Naive thymus-derived CD4-positive, alpha-beta T cell (primary cell): ENCODE measurements at regions not wholly inside any gene's neighbourhood (a gene's known extent, or its start where the extent isn't known, plus 50 kb on each side); places are given as distances from the start of the nearest gene placed in this dataset.

Source experiments
- ATAC-seq: fragments of 150-1000 bp; cut with Tn5 transposase; 2 replicates; pipeline ENCODE4 v1.10.0; 2021; ENCODE audit warnings: mild to moderate bottlenecking, moderate library complexity
- CTCF ChIA-PET: fragments of 350-600 bp; sonication (Branson Sonifier 250); formaldehyde crosslinking; loops from one replicate; lab custom pipeline; 2021; ENCODE audit warnings: antibody characterized with exemption; lab: Charles Lee
- POLR2A ChIA-PET: fragments of 350-600 bp; sonication (Branson Sonifier 250); formaldehyde crosslinking; loops from one replicate; lab custom pipeline; 2021; ENCODE audit warnings: antibody characterized with exemption, inconsistent platforms; lab: Charles Lee
- DNase-seq, 9 donors: peaks; one replicate each; pipeline versions ENCODE4 v3.0.0 to v3.0.0-alpha.2; 2020 to 2022; ENCODE audit warnings: mixed read lengths in 1 of 9
- H3K27ac ChIP-seq: one replicate; pipeline ENCODE4 v1.7.0; 2013; ENCODE audit warnings: mild to moderate bottlenecking, low read depth, low read length, moderate library complexity
- H3K27me3 ChIP-seq, 2 donors: one replicate each; pipeline ENCODE4 v1.7.0; 2013; ENCODE audit warnings: low read length in 2 of 2, mild to moderate bottlenecking in 2 of 2, moderate library complexity in 2 of 2; ENCODE audit not compliant: control insufficient read depth in 2 of 2, insufficient read depth in 2 of 2
- H3K36me3 ChIP-seq, 3 experiments: 1 replicate in 2 of 3; 2 replicates in 1 of 3; pipeline ENCODE4 v1.7.0; 2013; ENCODE audit warnings: low read length in 3 of 3, mild to moderate bottlenecking in 3 of 3, moderate library complexity in 1 of 3; ENCODE audit not compliant: insufficient read depth in 3 of 3, control insufficient read depth in 2 of 3
- H3K4me1 ChIP-seq, 2 donors: one replicate each; pipeline ENCODE4 v1.7.0; 2013; ENCODE audit warnings: low read length in 2 of 2, mild to moderate bottlenecking in 2 of 2, moderate library complexity in 1 of 2; ENCODE audit not compliant: control insufficient read depth in 2 of 2, insufficient read depth in 2 of 2
- H3K4me3 ChIP-seq: 2 replicates; pipeline ENCODE4 v1.7.0; 2013; ENCODE audit warnings: mild to moderate bottlenecking, low read length
- H3K9me3 ChIP-seq, 3 experiments: 1 replicate in 2 of 3; 2 replicates in 1 of 3; pipeline ENCODE4 v1.7.0; 2013; ENCODE audit warnings: low read length in 3 of 3; ENCODE audit not compliant: control insufficient read depth in 2 of 3
- H3K27ac Mint-ChIP-seq, 9 donors: one replicate each; pipeline ENCODE4 v1.8.0; 2020 to 2022; ENCODE audit warnings: mixed read lengths in 9 of 9, mild to moderate bottlenecking in 8 of 9, moderate library complexity in 5 of 9, inconsistent platforms in 2 of 9
- H3K27me3 Mint-ChIP-seq, 5 donors: one replicate each; pipeline ENCODE4 v1.8.0; 2021 to 2022; ENCODE audit warnings: mixed read lengths in 5 of 5, mild to moderate bottlenecking in 1 of 5
- H3K36me3 Mint-ChIP-seq, 5 donors: one replicate each; pipeline ENCODE4 v1.8.0; 2020 to 2022; ENCODE audit warnings: mixed read lengths in 5 of 5, mild to moderate bottlenecking in 3 of 5, inconsistent platforms in 1 of 5
- H3K4me1 Mint-ChIP-seq, 7 donors: one replicate each; pipeline ENCODE4 v1.8.0; 2020 to 2022; ENCODE audit warnings: mixed read lengths in 7 of 7, mild to moderate bottlenecking in 3 of 7, inconsistent platforms in 1 of 7
- H3K4me3 Mint-ChIP-seq, 10 donors: one replicate each; pipeline ENCODE4 v1.8.0; 2020 to 2022; ENCODE audit warnings: mild to moderate bottlenecking in 10 of 10, mixed read lengths in 10 of 10, moderate library complexity in 6 of 10, inconsistent platforms in 2 of 10
- H3K9me3 Mint-ChIP-seq, 11 donors: one replicate each; pipeline ENCODE4 v1.8.0; 2020 to 2022; ENCODE audit warnings: mixed read lengths in 11 of 11, mild to moderate bottlenecking in 4 of 11, inconsistent platforms in 1 of 11, moderate library complexity in 1 of 11
- intact Hi-C, 2 donors: fragments of 100-400 bp; cut with micrococcal nuclease; formaldehyde crosslinking; loops; one replicate each; pipeline ENCODE4 v1.15.1; 2023

GRCh38 chr2:240245184-240245583 lies 104.7 kb upstream of the OTOS start:
- Histone ChIP-seq H3K4me3 (no peak overlapping the region), H3K4me1 (no peaks in the 10 kb centered on the region), H3K9me3 (no peaks in the 10 kb centered on the region), H3K36me3 (no peaks in the 10 kb centered on the region), H3K27ac (no peak overlapping the region), H3K27me3 (no peaks in the 10 kb centered on the region)
- intact Hi-C loops: no loop called here
- ChIA-PET CTCF (no interaction called here), POLR2A (no interaction called here)
- DNase-seq: no peak
- H3K4me3 Mint-ChIP-seq: no peak overlapping the region
- peaks cover 0 to 3% (median 0%) of the 10 kb centered on the region in 11 donors for H3K9me3 Mint-ChIP-seq
- no peaks in the 10 kb centered on the region for H3K4me1 Mint-ChIP-seq
- H3K27me3 Mint-ChIP-seq: peaks cover 3 to 47% (median 26%) of the 10 kb centered on the region in 5 donors
- ATAC-seq: no peak
- H3K27ac Mint-ChIP-seq: no peak overlapping the region
- no peaks in the 10 kb centered on the region for H3K36me3 Mint-ChIP-seq

- Histone ChIP-seq H3K27ac (no peak overlapping the region), H3K36me3 (no peaks in the 10 kb centered on the region), H3K4me1 (no peaks in the 10 kb centered on the region), H3K9me3 (no peaks in the 10 kb centered on the region), H3K4me3 (no peak overlapping the region), H3K27me3 (no peaks in the 10 kb centered on the region)
- CTCF ChIA-PET: no interaction called here
- no peak overlapping the region for H3K4me3 Mint-ChIP-seq
- H3K27ac Mint-ChIP-seq: no peak overlapping the region
- DNase-seq: peak in 1 of 9 donors; percentile 8
- no peak for ATAC-seq
- POLR2A ChIA-PET: no interaction called here
- H3K27me3 Mint-ChIP-seq: peaks cover 3 to 47% (median 26%) of the 10 kb centered on the region in 5 donors
- H3K36me3 Mint-ChIP-seq: no peaks in the 10 kb centered on the region
- intact Hi-C loops: no loop called here
- H3K9me3 Mint-ChIP-seq: peaks cover 0 to 3% (median 0%) of the 10 kb centered on the region in 11 donors
- H3K4me1 Mint-ChIP-seq: no peaks in the 10 kb centered on the region
These were observed 105.2 kb upstream of the OTOS start for GRCh38 chr2:240245706-240246105.

GRCh38 chr2:240246173-240246820 lies 105.8 kb upstream of the OTOS start:
- Histone ChIP-seq H3K9me3 (no peaks in the 10 kb centered on the region), H3K27ac (no peak overlapping the region), H3K4me1 (no peaks in the 10 kb centered on the region), H3K27me3 (no peaks in the 10 kb centered on the region), H3K4me3 (no peak overlapping the region), H3K36me3 (no peaks in the 10 kb centered on the region)
- DNase-seq (no peak), ATAC-seq (no peak)
- intact Hi-C loops: no loop called here
- no peak overlapping the region for H3K4me3 Mint-ChIP-seq
- H3K9me3 Mint-ChIP-seq: peaks cover 0 to 3% (median 0%) of the 10 kb centered on the region in 11 donors
- no peaks in the 10 kb centered on the region for H3K36me3 Mint-ChIP-seq
- peaks cover 2 to 45% (median 24%) of the 10 kb centered on the region in 5 donors for H3K27me3 Mint-ChIP-seq
- no peaks in the 10 kb centered on the region for H3K4me1 Mint-ChIP-seq
- ChIA-PET CTCF (no interaction called here), POLR2A (no interaction called here)
- H3K27ac Mint-ChIP-seq: no peak overlapping the region

GRCh38 chr2:240247241-240247867 lies 106.9 kb upstream of the OTOS start:
- Mint-ChIP-seq H3K36me3 (no peaks in the 10 kb centered on the region), H3K4me3 (no peak overlapping the region), H3K27ac (no peak overlapping the region), H3K9me3 (peaks cover 0 to 3% (median 0%) of the 10 kb centered on the region in 11 donors), H3K4me1 (no peaks in the 10 kb centered on the region), H3K27me3 (peaks cover 0 to 39% (median 20%) of the 10 kb centered on the region in 5 donors)
- POLR2A ChIA-PET: no interaction called here
- intact Hi-C loops: no loop called here
- no peak for DNase-seq
- H3K36me3 ChIP-seq: no peaks in the 10 kb centered on the region
- H3K4me3 ChIP-seq: no peak overlapping the region
- no peaks in the 10 kb centered on the region for H3K9me3 ChIP-seq
- no peak overlapping the region for H3K27ac ChIP-seq
- H3K27me3 ChIP-seq: no peaks in the 10 kb centered on the region
- no peak for ATAC-seq
- CTCF ChIA-PET: no interaction called here
- H3K4me1 ChIP-seq: no peaks in the 10 kb centered on the region

GRCh38 chr2:240247868-240248720 lies 107.6 kb upstream of the OTOS start:
- POLR2A ChIA-PET: no interaction called here
- H3K4me1 ChIP-seq: no peaks in the 10 kb centered on the region
- DNase-seq (peak in 1 of 9 donors; percentile 12), ATAC-seq (no peak)
- no peak overlapping the region for H3K4me3 ChIP-seq
- no peaks in the 10 kb centered on the region for H3K27me3 ChIP-seq
- Mint-ChIP-seq H3K4me1 (no peaks in the 10 kb centered on the region), H3K9me3 (peaks cover 0 to 3% (median 0%) of the 10 kb centered on the region in 11 donors), H3K4me3 (no peak overlapping the region), H3K36me3 (no peaks in the 10 kb centered on the region), H3K27ac (no peak overlapping the region), H3K27me3 (peaks cover 0 to 39% (median 20%) of the 10 kb centered on the region in 5 donors)
- no peaks in the 10 kb centered on the region for H3K36me3 ChIP-seq
- H3K27ac ChIP-seq: no peak overlapping the region
- H3K9me3 ChIP-seq: no peaks in the 10 kb centered on the region
- intact Hi-C loops: no loop called here
- CTCF ChIA-PET: no interaction called here

- Histone ChIP-seq H3K27me3 (no peaks in the 10 kb centered on the region), H3K27ac (no peak overlapping the region), H3K9me3 (no peaks in the 10 kb centered on the region), H3K4me1 (no peaks in the 10 kb centered on the region), H3K4me3 (no peak overlapping the region), H3K36me3 (no peaks in the 10 kb centered on the region)
- H3K27ac Mint-ChIP-seq: no peak overlapping the region
- ChIA-PET POLR2A (no interaction called here), CTCF (no interaction called here)
- peaks cover 0 to 42% (median 19%) of the 10 kb centered on the region in 5 donors for H3K27me3 Mint-ChIP-seq
- ATAC-seq (no peak), DNase-seq (peak in 1 of 9 donors; percentile 8)
- intact Hi-C loops: no loop called here
- peaks cover 0 to 3% (median 0%) of the 10 kb centered on the region in 11 donors for H3K9me3 Mint-ChIP-seq
- H3K4me3 Mint-ChIP-seq: no peak overlapping the region
- H3K36me3 Mint-ChIP-seq: no peaks in the 10 kb centered on the region
- H3K4me1 Mint-ChIP-seq: no peaks in the 10 kb centered on the region
These were observed 108.4 kb upstream of the OTOS start for GRCh38 chr2:240248721-240249422.
